Mesendoderm (in vitro differentiated cells): ENCODE measurements at regions not wholly inside any gene's neighbourhood (a gene's known extent, or its start where the extent isn't known, plus 50 kb on each side); places are given as distances from the start of the nearest gene placed in this dataset.

ENCODE experiments used
- DNase-seq: peaks from one replicate; pipeline ENCODE4 v3.0.0; 2013
- H2AK5ac ChIP-seq: 2 replicates; pipeline ENCODE4 v1.6.1; 2013; ENCODE audit warnings: low read length, inconsistent platforms
- H2BK120ac ChIP-seq: 2 replicates; pipeline ENCODE4 v1.6.1; 2013; ENCODE audit warnings: low read depth, mild to moderate bottlenecking, low read length, moderate library complexity, mixed read lengths
- H2BK15ac ChIP-seq: replicated peaks from 2 replicates; pipeline ENCODE4 v1.6.1; 2013; ENCODE audit warnings: low read depth, mild to moderate bottlenecking, moderate library complexity
- H2BK5ac ChIP-seq: 2 replicates; pipeline ENCODE4 v1.6.1; 2013; ENCODE audit warnings: low read length, inconsistent platforms
- H3K18ac ChIP-seq: 2 replicates; pipeline ENCODE4 v1.6.1; 2013; ENCODE audit warnings: mild to moderate bottlenecking, low read length, mixed read lengths
- H3K23ac ChIP-seq: one replicate; pipeline ENCODE4 v1.6.1; 2013; ENCODE audit warnings: low read length
- H3K27ac ChIP-seq: 2 replicates; pipeline ENCODE4 v1.5.1; 2013; ENCODE audit warnings: low read depth, mild to moderate bottlenecking, inconsistent platforms, low read length, moderate library complexity
- H3K27me3 ChIP-seq: 2 replicates; pipeline ENCODE4 v1.6.1; 2013; ENCODE audit warnings: low read length, control low read depth, mild to moderate bottlenecking, inconsistent platforms; ENCODE audit not compliant: insufficient read depth, poor library complexity
- H3K36me3 ChIP-seq: 2 replicates; pipeline ENCODE4 v1.6.1; 2013; ENCODE audit warnings: low read length, inconsistent platforms; ENCODE audit not compliant: control insufficient read depth, insufficient read depth
- H3K4ac ChIP-seq: one replicate; pipeline ENCODE4 v1.6.1; 2013; ENCODE audit warnings: low read depth, mild to moderate bottlenecking, low read length, moderate library complexity
- H3K4me1 ChIP-seq: 2 replicates; pipeline ENCODE4 v1.6.1; 2013; ENCODE audit warnings: low read depth, low read length, inconsistent platforms; ENCODE audit not compliant: control insufficient read depth
- H3K4me2 ChIP-seq: 2 replicates; pipeline ENCODE4 v1.6.1; 2013; ENCODE audit warnings: low read length
- H3K4me3 ChIP-seq: 2 replicates; pipeline ENCODE4 v1.5.1; 2013; ENCODE audit warnings: mild to moderate bottlenecking, low read length
- H3K56ac ChIP-seq: one replicate; pipeline ENCODE4 v1.6.1; 2013; ENCODE audit warnings: low read length
- H3K79me1 ChIP-seq: 2 replicates; pipeline ENCODE4 v1.6.1; 2013; ENCODE audit warnings: low read length, inconsistent platforms
- H3K79me2 ChIP-seq: 2 replicates; pipeline ENCODE4 v1.6.1; 2013; ENCODE audit warnings: mild to moderate bottlenecking, low read length; ENCODE audit not compliant: control insufficient read depth, insufficient read depth
- H3K9ac ChIP-seq: 2 replicates; pipeline ENCODE4 v1.6.1; 2013; ENCODE audit warnings: low read length, inconsistent platforms
- H4K5ac ChIP-seq: one replicate; pipeline ENCODE4 v1.6.1; 2013; ENCODE audit warnings: low read length
- H4K8ac ChIP-seq: one replicate; pipeline ENCODE4 v1.6.1; 2013; ENCODE audit warnings: low read depth, mild to moderate bottlenecking, control low read depth, low read length, moderate library complexity
- WGBS: extraction: QIAGEN DNeasy Blood & Tissue Kit; methylation state at CpG from one replicate; pipeline ENCODE4 v1.1.7; 2013; ENCODE audit warnings: low lambda C conversion rate, missing lambda C conversion rate; ENCODE audit not compliant: insufficient coverage; ENCODE audit errors: extremely low coverage; 5-methylcytosine and 5-hydroxymethylcytosine counted together

- Histone ChIP-seq H3K27ac (no peak overlapping the region), H4K5ac (no peak overlapping the region), H3K56ac (no peak overlapping the region), H3K4me1 (no peaks in the 10 kb centered on the region), H2BK15ac (no peak overlapping the region), H3K27me3 (no peaks in the 10 kb centered on the region), H3K4ac (no peak overlapping the region), H3K36me3 (no peaks in the 10 kb centered on the region), H3K4me2 (no peak overlapping the region), H2BK5ac (no peak overlapping the region), H3K18ac (no peak overlapping the region), H3K23ac (no peak overlapping the region), H2AK5ac (no peak overlapping the region), H2BK120ac (no peak overlapping the region), H3K9ac (no peak overlapping the region), H3K79me2 (no peaks in the 10 kb centered on the region), H3K4me3 (no peak overlapping the region), H4K8ac (no peak overlapping the region), H3K79me1 (no peaks in the 10 kb centered on the region)
- DNase-seq = no peak
- no CpG with 5 or more reads among the region's 2 CpGs for WGBS
Observed at GRCh38 chr1:79599257-79599656, 592.7 kb upstream of the ADGRL4 start.

- Histone ChIP-seq H2BK15ac (no peak overlapping the region), H4K8ac (no peak overlapping the region), H3K9ac (no peak overlapping the region), H3K4me2 (no peak overlapping the region), H2BK120ac (no peak overlapping the region), H3K4me3 (no peak overlapping the region), H3K79me2 (no peaks in the 10 kb centered on the region), H2BK5ac (no peak overlapping the region), H3K23ac (no peak overlapping the region), H3K79me1 (no peaks in the 10 kb centered on the region), H3K27me3 (no peaks in the 10 kb centered on the region), H3K56ac (no peak overlapping the region), H3K4ac (no peak overlapping the region), H4K5ac (no peak overlapping the region), H3K27ac (no peak overlapping the region), H2AK5ac (no peak overlapping the region), H3K18ac (no peak overlapping the region), H3K4me1 (no peaks in the 10 kb centered on the region), H3K36me3 (no peaks in the 10 kb centered on the region)
- no CpG with 5 or more reads among the region's 1 CpG for WGBS
- no peak for DNase-seq
Observed at GRCh38 chr1:79595931-79596330, 589.4 kb upstream of the ADGRL4 start.

- Histone ChIP-seq H3K23ac (no peak overlapping the region), H2AK5ac (no peak overlapping the region), H3K18ac (no peak overlapping the region), H3K4me3 (no peak overlapping the region), H3K4ac (peak overlapping the region; percentile 6), H3K36me3 (no peaks in the 10 kb centered on the region), H3K9ac (no peak overlapping the region), H3K79me2 (no peaks in the 10 kb centered on the region), H2BK120ac (no peak overlapping the region), H3K56ac (no peak overlapping the region), H4K5ac (no peak overlapping the region), H3K27ac (no peak overlapping the region), H3K4me1 (no peaks in the 10 kb centered on the region), H3K4me2 (no peak overlapping the region), H2BK15ac (no peak overlapping the region), H2BK5ac (no peak overlapping the region), H4K8ac (no peak overlapping the region), H3K79me1 (no peaks in the 10 kb centered on the region), H3K27me3 (no peaks in the 10 kb centered on the region)
- WGBS = no CpG with 5 or more reads among the region's 17 CpGs
- no peak for DNase-seq
Observed at GRCh38 chr1:79594121-79594698, 587.7 kb upstream of the ADGRL4 start.

- no peak for DNase-seq
- Histone ChIP-seq H3K36me3 (no peaks in the 10 kb centered on the region), H3K18ac (no peak overlapping the region), H3K4me1 (peaks cover 2% of the 10 kb centered on the region), H3K9ac (no peak overlapping the region), H2AK5ac (no peak overlapping the region), H2BK15ac (no peak overlapping the region), H3K4me2 (no peak overlapping the region), H3K56ac (no peak overlapping the region), H4K5ac (no peak overlapping the region), H2BK120ac (no peak overlapping the region), H3K79me1 (no peaks in the 10 kb centered on the region), H4K8ac (no peak overlapping the region), H3K4me3 (no peak overlapping the region), H3K23ac (no peak overlapping the region), H3K27ac (no peak overlapping the region), H2BK5ac (no peak overlapping the region), H3K4ac (no peak overlapping the region), H3K79me2 (no peaks in the 10 kb centered on the region), H3K27me3 (no peaks in the 10 kb centered on the region)
- WGBS = no CpG with 5 or more reads among the region's 1 CpG
Observed at GRCh38 chr1:79592707-79593106, 586.2 kb upstream of the ADGRL4 start.

GRCh38 chr1:79588719-79589118 lies 582.2 kb upstream of the ADGRL4 start:
- no peak overlapping the region for H4K8ac ChIP-seq
- no peak overlapping the region for H4K5ac ChIP-seq
- no peak overlapping the region for H3K23ac ChIP-seq
- no peaks in the 10 kb centered on the region for H3K79me2 ChIP-seq
- no peak overlapping the region for H2BK15ac ChIP-seq
- no peak overlapping the region for H3K56ac ChIP-seq
- peak overlapping the region; percentile 39 for H3K18ac ChIP-seq
- H2BK120ac ChIP-seq = no peak overlapping the region
- H2BK5ac ChIP-seq = no peak overlapping the region
- H2AK5ac ChIP-seq = no peak overlapping the region
- no peak overlapping the region for H3K4me2 ChIP-seq
- peaks cover 6% of the 10 kb centered on the region for H3K4me1 ChIP-seq
- H3K79me1 ChIP-seq = no peaks in the 10 kb centered on the region
- no CpG with 5 or more reads among the region's 2 CpGs for WGBS
- no peak overlapping the region for H3K4me3 ChIP-seq
- H3K27me3 ChIP-seq = no peaks in the 10 kb centered on the region
- no peak overlapping the region for H3K9ac ChIP-seq
- no peak overlapping the region for H3K4ac ChIP-seq
- peak; percentile 18 for DNase-seq
- no peaks in the 10 kb centered on the region for H3K36me3 ChIP-seq
- no peak overlapping the region for H3K27ac ChIP-seq

GRCh38 chr1:79587229-79587628 lies 580.7 kb upstream of the ADGRL4 start:
- Histone ChIP-seq H3K4me3 (no peak overlapping the region), H4K8ac (no peak overlapping the region), H2BK120ac (no peak overlapping the region), H3K18ac (no peak overlapping the region), H3K36me3 (no peaks in the 10 kb centered on the region), H3K4me1 (peaks cover 6% of the 10 kb centered on the region), H3K9ac (no peak overlapping the region), H2BK5ac (no peak overlapping the region), H3K4ac (no peak overlapping the region), H3K79me1 (no peaks in the 10 kb centered on the region), H2AK5ac (no peak overlapping the region), H3K56ac (no peak overlapping the region), H2BK15ac (no peak overlapping the region), H4K5ac (no peak overlapping the region), H3K4me2 (no peak overlapping the region), H3K27ac (no peak overlapping the region), H3K27me3 (no peaks in the 10 kb centered on the region), H3K23ac (no peak overlapping the region), H3K79me2 (no peaks in the 10 kb centered on the region)
- DNase-seq = peak; percentile 9
